IPS-20b (cell line): ENCODE measurements at regions not wholly inside any gene's neighbourhood (a gene's known extent, or its start where the extent isn't known, plus 50 kb on each side); places are given as distances from the start of the nearest gene placed in this dataset.

ENCODE experiments used
- H3K27ac ChIP-seq: one replicate; pipeline ENCODE4 v1.5.1; 2013; ENCODE audit warnings: low read length
- H3K27me3 ChIP-seq: 2 replicates; pipeline ENCODE4 v1.6.1; 2013; ENCODE audit warnings: mild to moderate bottlenecking, low read length, inconsistent platforms; ENCODE audit not compliant: insufficient read depth
- H3K36me3 ChIP-seq: 2 replicates; pipeline ENCODE4 v1.6.1; 2013; ENCODE audit warnings: low read depth, mild to moderate bottlenecking, inconsistent platforms, low read length, moderate library complexity; ENCODE audit not compliant: insufficient read depth
- H3K4me1 ChIP-seq: 2 replicates; pipeline ENCODE4 v1.6.1; 2013; ENCODE audit warnings: mild to moderate bottlenecking, control low read depth, inconsistent platforms, low read length, moderate library complexity; ENCODE audit not compliant: insufficient read depth
- H3K4me3 ChIP-seq: 2 replicates; pipeline ENCODE4 v1.5.1; 2013; ENCODE audit warnings: mild to moderate bottlenecking, low read length, inconsistent platforms
- H3K9ac ChIP-seq: 2 replicates; pipeline ENCODE4 v1.6.1; 2013; ENCODE audit warnings: low read depth, mild to moderate bottlenecking, inconsistent platforms, low read length, moderate library complexity
- H3K9me3 ChIP-seq: 2 replicates; pipeline ENCODE4 v1.6.1; 2013; ENCODE audit warnings: mild to moderate bottlenecking, low read depth, low read length, inconsistent platforms; ENCODE audit not compliant: insufficient read depth

GRCh38 chr4:166432842-166433241, 559.8 kb downstream of the TLL1 start:
- H3K9me3 ChIP-seq: no peaks in the 10 kb centered on the region
- H3K9ac ChIP-seq: no peak overlapping the region
- H3K27ac ChIP-seq: no peak overlapping the region
- H3K4me3 ChIP-seq: no peak overlapping the region
- H3K4me1 ChIP-seq: no peaks in the 10 kb centered on the region
- H3K27me3 ChIP-seq: no peaks in the 10 kb centered on the region
- no peaks in the 10 kb centered on the region for H3K36me3 ChIP-seq

GRCh38 chr4:166435449-166435848, 562.4 kb downstream of the TLL1 start:
- Histone ChIP-seq H3K27me3 (no peaks in the 10 kb centered on the region), H3K4me3 (no peak overlapping the region), H3K36me3 (no peaks in the 10 kb centered on the region), H3K27ac (no peak overlapping the region), H3K4me1 (no peaks in the 10 kb centered on the region), H3K9me3 (no peaks in the 10 kb centered on the region), H3K9ac (no peak overlapping the region)

- H3K36me3 ChIP-seq: no peaks in the 10 kb centered on the region
- no peak overlapping the region for H3K9ac ChIP-seq
- no peak overlapping the region for H3K27ac ChIP-seq
- H3K27me3 ChIP-seq: no peaks in the 10 kb centered on the region
- H3K9me3 ChIP-seq: no peaks in the 10 kb centered on the region; the same call in 1 of the 2 replicates
- no peak overlapping the region for H3K4me3 ChIP-seq
- no peaks in the 10 kb centered on the region for H3K4me1 ChIP-seq
These were observed 585.7 kb downstream of the TLL1 start for GRCh38 chr4:166458756-166459155.

- no peaks in the 10 kb centered on the region; the same call in 1 of the 2 replicates for H3K9me3 ChIP-seq
- H3K9ac ChIP-seq: no peak overlapping the region
- H3K27ac ChIP-seq: no peak overlapping the region
These were observed 586.6 kb downstream of the TLL1 start for GRCh38 chr4:166459621-166460020.

GRCh38 chr4:166460769-166461550, 587.9 kb downstream of the TLL1 start:
- H3K9me3 ChIP-seq: no peaks in the 10 kb centered on the region; the same call in 1 of the 2 replicates
- no peak overlapping the region for H3K4me3 ChIP-seq
- no peaks in the 10 kb centered on the region for H3K27me3 ChIP-seq
- H3K36me3 ChIP-seq: no peaks in the 10 kb centered on the region
- H3K27ac ChIP-seq: no peak overlapping the region
- H3K9ac ChIP-seq: no peak overlapping the region
- H3K4me1 ChIP-seq: no peaks in the 10 kb centered on the region

More at GRCh38 chr4:166459621-166460020, 586.6 kb downstream of the TLL1 start:
- Histone ChIP-seq H3K36me3 (no peaks in the 10 kb centered on the region), H3K4me1 (no peaks in the 10 kb centered on the region), H3K27me3 (no peaks in the 10 kb centered on the region), H3K4me3 (no peak overlapping the region)

- no peak overlapping the region for H3K27ac ChIP-seq
- H3K36me3 ChIP-seq: no peaks in the 10 kb centered on the region
- no peak overlapping the region for H3K4me3 ChIP-seq
- H3K9me3 ChIP-seq: no peaks in the 10 kb centered on the region
- no peaks in the 10 kb centered on the region for H3K27me3 ChIP-seq
- no peaks in the 10 kb centered on the region for H3K4me1 ChIP-seq
- no peak overlapping the region for H3K9ac ChIP-seq
These were observed 608.0 kb downstream of the TLL1 start for GRCh38 chr4:166481055-166481454.

GRCh38 chr4:166481739-166482138, 608.7 kb downstream of the TLL1 start:
- Histone ChIP-seq H3K27me3 (no peaks in the 10 kb centered on the region), H3K4me1 (no peaks in the 10 kb centered on the region), H3K4me3 (no peak overlapping the region), H3K9me3 (no peaks in the 10 kb centered on the region), H3K36me3 (no peaks in the 10 kb centered on the region), H3K9ac (no peak overlapping the region), H3K27ac (no peak overlapping the region)

GRCh38 chr4:166482758-166483157, 609.7 kb downstream of the TLL1 start:
- Histone ChIP-seq H3K27ac (no peak overlapping the region), H3K27me3 (no peaks in the 10 kb centered on the region), H3K36me3 (no peaks in the 10 kb centered on the region), H3K4me3 (no peak overlapping the region), H3K9ac (no peak overlapping the region), H3K9me3 (no peaks in the 10 kb centered on the region), H3K4me1 (no peaks in the 10 kb centered on the region)

- H3K9me3 ChIP-seq: no peaks in the 10 kb centered on the region
These were observed 618.6 kb downstream of the TLL1 start for GRCh38 chr4:166491635-166492034.

GRCh38 chr4:166493924-166494345, 620.9 kb downstream of the TLL1 start:
- Histone ChIP-seq H3K4me3 (no peak overlapping the region), H3K27me3 (no peaks in the 10 kb centered on the region), H3K36me3 (no peaks in the 10 kb centered on the region), H3K9me3 (no peaks in the 10 kb centered on the region), H3K27ac (no peak overlapping the region), H3K4me1 (peaks cover 8% of the 10 kb centered on the region; the same call in 1 of the 2 replicates), H3K9ac (no peak overlapping the region)

More at GRCh38 chr4:166491635-166492034, 618.6 kb downstream of the TLL1 start:
- H3K4me1 ChIP-seq: no peaks in the 10 kb centered on the region
- H3K36me3 ChIP-seq: no peaks in the 10 kb centered on the region
- H3K9ac ChIP-seq: no peak overlapping the region
- H3K4me3 ChIP-seq: no peak overlapping the region
- H3K27me3 ChIP-seq: no peaks in the 10 kb centered on the region
- H3K27ac ChIP-seq: no peak overlapping the region

GRCh38 chr4:166498546-166498945, 625.5 kb downstream of the TLL1 start:
- no peaks in the 10 kb centered on the region for H3K36me3 ChIP-seq

GRCh38 chr4:166499820-166500219, 626.8 kb downstream of the TLL1 start:
- Histone ChIP-seq H3K4me1 (peaks cover 8% of the 10 kb centered on the region; the same call in 1 of the 2 replicates), H3K9ac (no peak overlapping the region), H3K27me3 (no peaks in the 10 kb centered on the region), H3K27ac (no peak overlapping the region), H3K4me3 (no peak overlapping the region), H3K36me3 (no peaks in the 10 kb centered on the region), H3K9me3 (no peaks in the 10 kb centered on the region)

More at GRCh38 chr4:166498546-166498945, 625.5 kb downstream of the TLL1 start:
- Histone ChIP-seq H3K27me3 (no peaks in the 10 kb centered on the region), H3K4me3 (no peak overlapping the region), H3K4me1 (peaks cover 8% of the 10 kb centered on the region; the same call in 1 of the 2 replicates), H3K9ac (0 out of 2 replicates have a peak overlapping the region, but pooled peaks have one; percentile 8), H3K9me3 (no peaks in the 10 kb centered on the region), H3K27ac (no peak overlapping the region)
